GM06990 (cell line): ENCODE measurements at regions not wholly inside any gene's neighbourhood (a gene's known extent, or its start where the extent isn't known, plus 50 kb on each side); places are given as distances from the start of the nearest gene placed in this dataset.
"Not testable (repeated sequence)": the region's sequence is repeated elsewhere in the genome, so short reads cannot be mapped to it uniquely, and the experiment has no call there.

Experiments
- DNase-seq: peaks from one replicate; pipeline ENCODE4 v3.0.0-alpha.2; 2011; ENCODE audit not compliant: insufficient read length; ENCODE audit errors: extremely low read depth
- H3K27me3 ChIP-seq: replicated peaks from 2 replicates; pipeline ENCODE4 v1.6.0; 2011; ENCODE audit warnings: low read length; ENCODE audit not compliant: control insufficient read depth, insufficient read depth
- H3K36me3 ChIP-seq: 2 replicates; pipeline ENCODE4 v1.5.1; 2011; ENCODE audit warnings: low read length; ENCODE audit not compliant: control insufficient read depth, insufficient read depth
- H3K4me3 ChIP-seq: replicated peaks from 2 replicates; pipeline ENCODE4 v1.5.1; 2011; ENCODE audit warnings: low read depth, mild to moderate bottlenecking, control low read depth, low read length
- TF ChIP-seq, protein P1 (sequence below): IDR thresholded peaks from 2 replicates; pipeline ENCODE4 v1.5.1; 2011; ENCODE audit warnings: low read length, control low read depth, mild to moderate bottlenecking, inconsistent platforms; ENCODE audit not compliant: insufficient read depth, poor library complexity, severe bottlenecking

DNA sequence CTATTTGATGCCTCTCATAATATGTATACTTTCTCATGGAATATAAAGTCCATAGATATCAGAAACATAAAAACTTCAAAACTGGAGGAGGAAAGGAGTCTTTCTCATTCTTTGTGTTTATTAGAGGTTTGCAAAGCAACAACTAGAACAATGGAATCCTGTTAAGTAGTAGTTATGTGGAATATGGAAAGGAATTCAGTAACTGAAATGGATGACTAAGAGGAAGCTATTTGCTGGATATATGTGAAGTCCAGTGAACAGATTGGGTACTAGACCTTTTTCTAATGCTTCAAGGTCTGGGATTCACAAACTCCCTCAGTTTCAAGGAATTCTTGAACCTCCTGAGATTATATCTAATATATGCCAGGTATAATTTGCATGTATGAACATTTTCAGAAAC, 353.6 kb upstream of the FANCL start:
- DNase-seq, result no peak
- no peaks in the 10 kb centered on the region for H3K27me3 ChIP-seq
- H3K36me3 ChIP-seq, result no peaks in the 10 kb centered on the region
- TF ChIP-seq, protein P1, sequence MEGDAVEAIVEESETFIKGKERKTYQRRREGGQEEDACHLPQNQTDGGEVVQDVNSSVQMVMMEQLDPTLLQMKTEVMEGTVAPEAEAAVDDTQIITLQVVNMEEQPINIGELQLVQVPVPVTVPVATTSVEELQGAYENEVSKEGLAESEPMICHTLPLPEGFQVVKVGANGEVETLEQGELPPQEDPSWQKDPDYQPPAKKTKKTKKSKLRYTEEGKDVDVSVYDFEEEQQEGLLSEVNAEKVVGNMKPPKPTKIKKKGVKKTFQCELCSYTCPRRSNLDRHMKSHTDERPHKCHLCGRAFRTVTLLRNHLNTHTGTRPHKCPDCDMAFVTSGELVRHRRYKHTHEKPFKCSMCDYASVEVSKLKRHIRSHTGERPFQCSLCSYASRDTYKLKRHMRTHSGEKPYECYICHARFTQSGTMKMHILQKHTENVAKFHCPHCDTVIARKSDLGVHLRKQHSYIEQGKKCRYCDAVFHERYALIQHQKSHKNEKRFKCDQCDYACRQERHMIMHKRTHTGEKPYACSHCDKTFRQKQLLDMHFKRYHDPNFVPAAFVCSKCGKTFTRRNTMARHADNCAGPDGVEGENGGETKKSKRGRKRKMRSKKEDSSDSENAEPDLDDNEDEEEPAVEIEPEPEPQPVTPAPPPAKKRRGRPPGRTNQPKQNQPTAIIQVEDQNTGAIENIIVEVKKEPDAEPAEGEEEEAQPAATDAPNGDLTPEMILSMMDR, result no peak
- no peak overlapping the region for H3K4me3 ChIP-seq

DNA sequence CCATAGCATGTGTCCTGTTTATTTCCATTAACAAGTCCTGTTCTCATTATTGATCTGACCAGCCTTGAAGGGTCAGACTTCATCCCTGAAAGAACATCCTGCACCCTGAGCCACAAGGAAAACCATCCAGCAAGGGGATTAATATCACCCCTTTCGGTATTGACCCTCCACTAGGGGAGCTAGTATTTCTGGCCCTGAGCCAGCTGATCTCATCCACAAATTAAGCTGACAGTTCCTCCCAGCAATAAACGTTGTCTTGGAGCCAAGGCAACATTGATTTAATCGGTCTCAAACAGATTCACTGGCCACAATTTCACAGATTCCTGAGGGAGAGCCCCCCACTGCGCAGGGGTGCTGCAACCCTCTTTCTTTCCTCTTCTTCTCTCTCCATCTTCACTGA, 353.1 kb upstream of the FANCL start:
- H3K36me3 ChIP-seq, result no peaks in the 10 kb centered on the region
- no peak for DNase-seq
- no peaks in the 10 kb centered on the region for H3K27me3 ChIP-seq
- no peak overlapping the region for H3K4me3 ChIP-seq
- TF ChIP-seq, protein P1, result no peak

DNA sequence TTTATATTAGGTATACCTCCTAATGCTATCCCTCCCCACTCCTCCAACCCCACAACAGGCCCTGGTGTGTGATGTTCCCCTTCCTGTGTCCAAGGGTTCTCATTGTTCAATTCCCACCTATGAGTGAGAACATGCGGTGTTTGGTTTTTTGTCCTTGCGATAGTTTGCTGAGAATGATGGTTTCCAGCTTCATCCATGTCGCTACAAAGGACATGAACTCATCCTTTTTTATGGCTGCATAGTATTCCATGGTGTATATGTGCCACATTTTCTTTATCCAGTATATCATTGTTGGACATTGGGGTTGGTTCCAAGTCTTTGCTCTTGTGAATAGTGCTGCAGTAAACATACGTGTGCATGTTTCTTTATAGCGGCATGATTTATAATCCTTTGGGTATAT, 345.1 kb upstream of the FANCL start:
- not testable (repeated sequence) for H3K36me3 ChIP-seq, H3K4me3 ChIP-seq, H3K27me3 ChIP-seq, DNase-seq

DNA sequence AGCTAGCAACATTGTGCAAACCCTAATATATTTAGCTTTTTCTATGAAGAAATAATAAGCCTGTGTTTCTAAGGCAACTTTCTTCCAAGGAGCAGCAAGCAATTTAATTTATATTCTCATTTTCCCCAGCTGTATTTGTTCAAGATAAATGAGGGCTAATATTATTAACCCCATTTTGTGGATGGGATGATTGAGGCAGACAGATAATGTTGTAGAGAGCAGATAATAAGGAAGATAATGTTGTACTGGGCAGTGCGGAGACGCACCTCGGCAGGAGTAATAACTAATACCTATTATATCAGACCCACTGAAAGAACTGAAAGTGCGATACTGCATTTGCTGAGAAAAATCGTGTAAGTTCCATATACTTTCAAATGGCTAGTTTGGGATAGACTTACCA, 344.1 kb upstream of the FANCL start:
- DNase-seq, result no peak
- Histone ChIP-seq H3K36me3 (no peaks in the 10 kb centered on the region), H3K27me3 (no peaks in the 10 kb centered on the region; the same call in 1 of the 2 replicates), H3K4me3 (no peak overlapping the region)
- TF ChIP-seq, protein P1, result no peak

DNA sequence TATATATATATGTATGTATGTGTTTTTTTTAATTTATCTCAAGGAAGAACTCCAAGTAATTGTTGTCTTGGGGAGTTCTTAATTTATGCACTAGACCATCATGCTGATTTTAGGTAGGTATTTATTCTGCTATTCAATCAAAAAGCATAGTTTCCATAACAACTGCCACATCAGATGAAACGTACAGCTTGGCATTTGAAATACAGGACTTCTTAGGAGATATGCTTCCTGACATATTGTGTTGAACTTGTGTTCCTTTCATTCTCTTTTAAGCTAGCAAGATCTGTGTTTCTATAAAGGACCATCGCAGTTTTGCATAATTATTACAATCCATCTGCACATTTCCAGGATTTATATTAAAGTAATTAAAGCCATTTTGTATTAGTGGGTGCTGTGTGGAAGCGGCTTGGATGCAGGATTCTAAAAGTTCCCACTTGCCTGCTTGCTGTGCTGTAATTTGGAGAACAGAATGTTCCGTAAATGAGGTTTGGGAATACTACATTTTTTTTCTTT, 343.5 kb upstream of the FANCL start:
- TF ChIP-seq, protein P1, result no peak
- no peak for DNase-seq
- Histone ChIP-seq H3K36me3 (no peaks in the 10 kb centered on the region), H3K4me3 (no peak overlapping the region), H3K27me3 (no peaks in the 10 kb centered on the region; the same call in 1 of the 2 replicates)

DNA sequence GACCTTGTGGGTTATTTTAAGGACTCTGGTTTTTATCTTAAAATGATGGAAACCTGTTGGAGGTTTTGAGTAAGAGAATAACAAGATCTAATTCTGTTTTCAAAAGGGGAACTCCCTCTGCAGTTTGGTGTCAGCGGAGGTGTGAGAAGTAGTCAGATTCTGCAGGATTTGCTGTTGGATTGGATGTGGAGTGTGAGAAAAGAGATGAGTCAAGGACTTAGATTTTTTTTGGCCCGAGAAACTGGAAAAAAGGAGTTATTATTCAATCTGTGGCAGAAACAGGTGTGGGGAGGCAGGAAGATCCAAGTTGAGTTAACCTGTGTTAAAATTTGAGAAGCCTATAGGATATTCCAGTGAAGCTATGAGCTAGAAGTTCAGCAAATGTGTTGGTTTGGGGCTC, 337.2 kb upstream of the FANCL start:
- H3K27me3 ChIP-seq, result no peaks in the 10 kb centered on the region; the same call in 1 of the 2 replicates
- DNase-seq, result no peak
- no peak overlapping the region for H3K4me3 ChIP-seq
- TF ChIP-seq, protein P1, result no peak
- H3K36me3 ChIP-seq, result no peaks in the 10 kb centered on the region
